Tibial artery (tissue), 4 donors: ENCODE measurements at regions not wholly inside any gene's neighbourhood (a gene's known extent, or its start where the extent isn't known, plus 50 kb on each side); places are given as distances from the start of the nearest gene placed in this dataset.

ENCODE experiments used
- DNase-seq, 2 donors: peaks; one replicate each; pipeline ENCODE4 v3.0.0-alpha.2; 2019
- H3K27ac ChIP-seq, 2 donors: fragments of 200-600 bp; sonication (generic) in 1 of 2; 1 replicate in 1 of 2; 2 replicates in 1 of 2; pipeline ENCODE4 v1.5.1; 2018 to 2019; ENCODE audit warnings: mild to moderate bottlenecking in 1 of 2
- H3K27me3 ChIP-seq, 2 donors: fragments of 200-600 bp; sonication (generic) in 1 of 2; one replicate each; pipeline versions ENCODE4 v1.5.1 to v1.6.0; 2016 to 2019
- H3K36me3 ChIP-seq, 3 donors: fragments of 200-600 bp; sonication (generic) in 2 of 3; one replicate each; pipeline ENCODE4 v1.5.1; 2016 to 2019; ENCODE audit warnings: mild to moderate bottlenecking in 2 of 3
- H3K4me1 ChIP-seq, 4 donors: fragments of 200-600 bp; sonication (generic) in 2 of 4; 1 replicate in 3 of 4; 2 replicates in 1 of 4; pipeline ENCODE4 v1.5.1; 2016 to 2019
- H3K4me3 ChIP-seq, 2 donors: fragments of 200-600 bp; sonication (generic) in 1 of 2; 1 replicate in 1 of 2; 2 replicates in 1 of 2; pipeline ENCODE4 v1.5.1; 2018 to 2019; ENCODE audit warnings: mild to moderate bottlenecking in 2 of 2
- H3K9me3 ChIP-seq, 3 donors: fragments of 200-600 bp; sonication (generic) in 1 of 3; one replicate each; pipeline ENCODE4 v1.5.1; 2016 to 2019
- CTCF ChIP-seq, 2 experiments: fragments of 200-600 bp in 1 of 2; fragments of 450-650 bp in 1 of 2; IDR thresholded peaks; one replicate each; pipeline ENCODE4 v1.5.1; 2017 to 2019; ENCODE audit warnings: antibody characterized with exemption in 2 of 2, mild to moderate bottlenecking in 1 of 2, moderate library complexity in 1 of 2
- intact Hi-C: fragments of 100-400 bp; cut with DNase I; formaldehyde crosslinking; loops from one replicate; pipeline ENCODE4 v1.15.0; 2023; ENCODE audit warnings: low total_unique reads

- peaks cover 0 to 24% of the 10 kb centered on the region in 2 donors for H3K27me3 ChIP-seq
- TF ChIP-seq CTCF (IDR thresholded peaks at IDR 0.05): no peak
- peaks cover 0 to 15% (median 11%) of the 10 kb centered on the region in 4 donors for H3K4me1 ChIP-seq
- no peak overlapping the region for H3K4me3 ChIP-seq
- H3K9me3 ChIP-seq: peaks cover 0 to 18% (median 12%) of the 10 kb centered on the region in 3 donors
- no peaks in the 10 kb centered on the region for H3K36me3 ChIP-seq
- no peak overlapping the region for H3K27ac ChIP-seq
- intact Hi-C loops: loop anchor here (5.0 kb wide), 1 partner anchor 37 kb away; no protein-coding TSS in a partner anchor
- peak in 1 of 2 donors; percentile 57 for DNase-seq
These were observed 66.5 kb upstream of the ADRA2C start for GRCh38 chr4:3699678-3700077.

GRCh38 chr4:3699261-3699660, 66.9 kb upstream of the ADRA2C start:
- no peak overlapping the region for H3K27ac ChIP-seq
- H3K27me3 ChIP-seq: peaks cover 0 to 24% of the 10 kb centered on the region in 2 donors
- intact Hi-C loops: no loop called here
- DNase-seq: no peak
- peaks cover 0 to 15% (median 11%) of the 10 kb centered on the region in 4 donors for H3K4me1 ChIP-seq
- no peak for TF ChIP-seq CTCF (IDR thresholded peaks at IDR 0.05)
- no peaks in the 10 kb centered on the region for H3K36me3 ChIP-seq
- H3K9me3 ChIP-seq: peaks cover 0 to 18% (median 12%) of the 10 kb centered on the region in 3 donors
- H3K4me3 ChIP-seq: no peak overlapping the region

GRCh38 chr4:3697033-3697432, 69.2 kb upstream of the ADRA2C start:
- Histone ChIP-seq H3K4me3 (no peak overlapping the region), H3K4me1 (peaks cover 0 to 14% (median 9%) of the 10 kb centered on the region in 4 donors), H3K36me3 (no peaks in the 10 kb centered on the region), H3K27me3 (peaks cover 0 to 12% of the 10 kb centered on the region in 2 donors), H3K27ac (no peak overlapping the region), H3K9me3 (peaks cover 0 to 18% (median 12%) of the 10 kb centered on the region in 3 donors)
- TF ChIP-seq CTCF (IDR thresholded peaks at IDR 0.05): no peak
- no peak for DNase-seq
- intact Hi-C loops: no loop called here

GRCh38 chr4:3690551-3691152, 75.5 kb upstream of the ADRA2C start:
- intact Hi-C loops: no loop called here
- DNase-seq: peak in 1 of 2 donors; percentile 52

More at GRCh38 chr4:3690551-3691152, 75.5 kb upstream of the ADRA2C start:
- Histone ChIP-seq H3K9me3 (no peaks in the 10 kb centered on the region), H3K27me3 (peaks cover 0 to 6% of the 10 kb centered on the region in 2 donors), H3K27ac (no peak overlapping the region), H3K4me1 (no peaks in the 10 kb centered on the region), H3K36me3 (no peaks in the 10 kb centered on the region), H3K4me3 (no peak overlapping the region)
- TF ChIP-seq CTCF (IDR thresholded peaks at IDR 0.05): no peak
